Endothelial cell (in vitro differentiated cells): ENCODE measurements at regions not wholly inside any gene's neighbourhood (a gene's known extent, or its start where the extent isn't known, plus 50 kb on each side); places are given as distances from the start of the nearest gene placed in this dataset.
"Not testable (repeated sequence)": the region's sequence is repeated elsewhere in the genome, so short reads cannot be mapped to it uniquely, and the experiment has no call there.

Experiments
- DNase-seq: peaks from one replicate; pipeline ENCODE4 v3.0.0; 2021; ENCODE audit warnings: low spot score
- H3K27ac Mint-ChIP-seq: one replicate; pipeline ENCODE4 v1.8.0; 2021; ENCODE audit warnings: mixed read lengths, inconsistent platforms; ENCODE audit not compliant: unreplicated experiment
- H3K27me3 Mint-ChIP-seq: one replicate; pipeline ENCODE4 v1.8.0; 2021; ENCODE audit warnings: mild to moderate bottlenecking, moderate library complexity, mixed read lengths, inconsistent platforms; ENCODE audit not compliant: unreplicated experiment
- H3K36me3 Mint-ChIP-seq: one replicate; pipeline ENCODE4 v1.8.0; 2021; ENCODE audit warnings: mild to moderate bottlenecking, low read depth, mixed read lengths, inconsistent platforms; ENCODE audit not compliant: unreplicated experiment
- H3K4me1 Mint-ChIP-seq: one replicate; pipeline ENCODE4 v1.8.0; 2021; ENCODE audit warnings: mild to moderate bottlenecking, mixed read lengths, inconsistent platforms; ENCODE audit not compliant: unreplicated experiment
- H3K4me3 Mint-ChIP-seq: one replicate; pipeline ENCODE4 v1.8.0; 2021; ENCODE audit warnings: mild to moderate bottlenecking, mixed read lengths, inconsistent platforms; ENCODE audit not compliant: unreplicated experiment
- H3K9me3 Mint-ChIP-seq: one replicate; pipeline ENCODE4 v1.8.0; 2021; ENCODE audit warnings: mixed read lengths, inconsistent platforms; ENCODE audit not compliant: unreplicated experiment
- CTCF ChIP-seq: fragments of 200-600 bp; sonication (generic); IDR thresholded peaks from one replicate; pipeline ENCODE4 v1.5.0; 2021; ENCODE audit warnings: antibody characterized with exemption; ENCODE audit not compliant: unreplicated experiment

- Mint-ChIP-seq H3K27me3 (no peaks in the 10 kb centered on the region), H3K4me3 (no peak overlapping the region), H3K4me1 (no peaks in the 10 kb centered on the region), H3K9me3 (no peaks in the 10 kb centered on the region), H3K36me3 (no peaks in the 10 kb centered on the region), H3K27ac (no peak overlapping the region)
- TF ChIP-seq CTCF = no peak
- no peak for DNase-seq
These were observed 131.3 kb downstream of the FASLG start for GRCh38 chr1:172790245-172790644.

GRCh38 chr1:172793823-172794222 is 134.9 kb downstream of the FASLG start:
- Mint-ChIP-seq H3K9me3 (no peaks in the 10 kb centered on the region), H3K27me3 (no peaks in the 10 kb centered on the region), H3K4me1 (no peaks in the 10 kb centered on the region), H3K4me3 (no peak overlapping the region), H3K36me3 (no peaks in the 10 kb centered on the region), H3K27ac (no peak overlapping the region)
- no peak for DNase-seq
- no peak for TF ChIP-seq CTCF

GRCh38 chr1:172795741-172796140 is 136.8 kb downstream of the FASLG start:
- TF ChIP-seq CTCF = no peak
- H3K36me3 Mint-ChIP-seq = no peaks in the 10 kb centered on the region
- H3K4me3 Mint-ChIP-seq = no peak overlapping the region
- H3K27me3 Mint-ChIP-seq = peaks cover 3% of the 10 kb centered on the region
- no peaks in the 10 kb centered on the region for H3K4me1 Mint-ChIP-seq
- DNase-seq = no peak
- no peak overlapping the region for H3K27ac Mint-ChIP-seq
- no peaks in the 10 kb centered on the region for H3K9me3 Mint-ChIP-seq

GRCh38 chr1:172799804-172800203 is 140.9 kb downstream of the FASLG start:
- not testable (repeated sequence) for DNase-seq, H3K4me1 Mint-ChIP-seq, H3K27ac Mint-ChIP-seq, H3K27me3 Mint-ChIP-seq, H3K9me3 Mint-ChIP-seq, H3K4me3 Mint-ChIP-seq
- peaks cover 19% of the 10 kb centered on the region for H3K36me3 Mint-ChIP-seq

GRCh38 chr1:172801771-172802322 is 142.9 kb downstream of the FASLG start:
- Mint-ChIP-seq H3K27ac (no peak overlapping the region), H3K9me3 (no peaks in the 10 kb centered on the region), H3K4me1 (peaks cover 6% of the 10 kb centered on the region), H3K36me3 (peaks cover 19% of the 10 kb centered on the region), H3K4me3 (no peak overlapping the region), H3K27me3 (peaks cover 8% of the 10 kb centered on the region)
- TF ChIP-seq CTCF = no peak
- no peak for DNase-seq
